ENCODE measurements at regions not wholly inside any gene's neighbourhood (a gene's known extent, or its start where the extent isn't known, plus 50 kb on each side); places are given as distances from the start of the nearest gene placed in this dataset.

GRCh38 chr4:112942077-112942476, 107.4 kb upstream of the ANK2 start:
- ATAC-seq (ENCODE audit: low read depth) (no peak), DNase-seq (no peak)
- no peak overlapping the region for H2AFZ ChIP-seq (replicated peaks; ENCODE audit: low read length, poor library complexity)
- no peak overlapping the region for H3K56ac ChIP-seq (ENCODE audit: extremely low read depth, insufficient read depth, low read length)
- no peak overlapping the region for H3K4me3 ChIP-seq (ENCODE audit: insufficient read depth, low read depth, low read length)
- H2BK20ac ChIP-seq (ENCODE audit: low read depth, low read length), result no peak overlapping the region
- H4K8ac ChIP-seq (ENCODE audit: low read depth in 2 of 2, low read length in 2 of 2), result no peak overlapping the region
- in situ Hi-C loops (cut with MboI; ENCODE audit: low sequenced_read_pairs), result loop anchor here (25.0 kb wide), 2 partner anchors 305 to 605 kb away; partner anchors contain the start of genes LARP7 and ZGRF1
- H4K20me1 ChIP-seq (ENCODE audit: insufficient read depth, low read length), result no peaks in the 10 kb centered on the region
- no peak overlapping the region for H4K91ac ChIP-seq (ENCODE audit: insufficient read depth, low read depth, low read length)
- no peaks in the 10 kb centered on the region for H3K9me1 ChIP-seq (ENCODE audit: insufficient read depth, low read length)
- H3K4me1 ChIP-seq (ENCODE audit: control insufficient read depth, insufficient read depth, low read length), result no peaks in the 10 kb centered on the region
- H2AK9ac ChIP-seq (replicated peaks; ENCODE audit: low read depth, low read length, poor library complexity), result no peak overlapping the region
- ChIA-PET POLR2A (ENCODE audit: unreplicated experiment) (no interaction called here), CTCF (interaction anchor here (0.7 to 1.0 kb wide), 2 partner anchors 10 to 176 kb away, joined by 3 read pairs; no protein-coding TSS in a partner anchor)
- H3K79me1 ChIP-seq (ENCODE audit: low read depth in 1 of 2, low read length in 2 of 2), result no peaks in the 10 kb centered on the region
- H3K4ac ChIP-seq (ENCODE audit: low read depth, low read length), result no peak overlapping the region
- H3K23ac ChIP-seq (ENCODE audit: low read depth, low read length), result no peak overlapping the region
- no peak overlapping the region for H3K18ac ChIP-seq (ENCODE audit: low read depth, low read length)
- H2AK5ac ChIP-seq (ENCODE audit: low read depth, low read length), result no peak overlapping the region
- no peaks in the 10 kb centered on the region for H3K36me3 ChIP-seq (ENCODE audit: control insufficient read depth, insufficient read depth, low read length)
- dilution Hi-C loops (cut with HindIII; ENCODE audit: low sequenced_read_pairs, unreplicated experiment), result no loop called here
- WGBS, 2 experiments (ENCODE audit: extremely low coverage in 2 of 2, insufficient read length in 1 of 2), result no CpG with 5 or more reads among the region's 2 CpGs
- no peak overlapping the region for H2BK120ac ChIP-seq (ENCODE audit: low read depth, low read length)
- no peak overlapping the region for H2BK5ac ChIP-seq (ENCODE audit: low read depth, low read length, poor library complexity, severe bottlenecking)
- no peaks in the 10 kb centered on the region for H3K27me3 ChIP-seq (ENCODE audit: control insufficient read depth, insufficient read depth, low read length)
- BruUV-seq (replicated peaks), result no TSS peak
- H2BK15ac ChIP-seq (ENCODE audit: low read depth, low read length), result no peak overlapping the region
- no peak overlapping the region for H3K9ac ChIP-seq (ENCODE audit: low read depth, low read length)
- no peak overlapping the region for H3K14ac ChIP-seq (replicated peaks; ENCODE audit: low read depth, low read length)
- H3K4me2 ChIP-seq (ENCODE audit: low read depth, low read length), result no peak overlapping the region
- no peaks in the 10 kb centered on the region for H3K9me3 ChIP-seq (ENCODE audit: control insufficient read depth, insufficient read depth, low read length)
- H3K27ac ChIP-seq (ENCODE audit: insufficient read depth, low read length), result no peak overlapping the region
- no peak overlapping the region for H4K5ac ChIP-seq (ENCODE audit: low read depth, low read length)
- intact Hi-C loops (cut with micrococcal nuclease), result no loop called here
- no peak for TF ChIP-seq BHLHE40 (IDR thresholded peaks at IDR 0.05; ENCODE audit: low read depth, low read length)
- no peak for TF ChIP-seq MXI1 (IDR thresholded peaks at IDR 0.05; ENCODE audit: borderline replicate concordance, low read depth, low read length)

Data from IMR-90 (cell line).